K562 (cell line): ENCODE measurements at regions not wholly inside any gene's neighbourhood (a gene's known extent, or its start where the extent isn't known, plus 50 kb on each side); places are given as distances from the start of the nearest gene placed in this dataset.

ENCODE experiments used
- FOS ChIP-seq: IDR thresholded peaks from 3 replicates; pipeline ENCODE4 v1.6.1; 2011; ENCODE audit not compliant: insufficient read length; ENCODE audit errors: extremely low read depth
- KAT8 ChIP-seq: fragments of 450-650 bp; IDR thresholded peaks from 2 replicates; pipeline ENCODE4 v1.6.1; 2016; ENCODE audit warnings: low read depth, mild to moderate bottlenecking
- MEF2D ChIP-seq: conservative IDR thresholded peaks from 2 replicates; pipeline ENCODE4 v1.6.1; 2016; ENCODE audit warnings: low read depth, missing genetic modification characterization, missing compliant biosample characterization
- POLR2AphosphoS5 ChIP-seq: IDR thresholded peaks from 2 replicates; pipeline ENCODE4 v1.6.1; 2011; ENCODE audit warnings: mild to moderate bottlenecking, low read depth, low read length, moderate library complexity; ENCODE audit not compliant: control insufficient read depth, insufficient read depth
- ZFX ChIP-seq: sonication (generic); formaldehyde crosslinking; IDR thresholded peaks from 2 replicates; pipeline ENCODE4 v1.8.0; 2022; ENCODE audit warnings: mild to moderate bottlenecking, missing genetic modification reagents, moderate library complexity
- ZNF217 ChIP-seq: sonication (generic); formaldehyde crosslinking; IDR thresholded peaks from 2 replicates; pipeline ENCODE4 v1.8.0; 2022; ENCODE audit warnings: mild to moderate bottlenecking, missing genetic modification reagents
- ZNF274 ChIP-seq: IDR thresholded peaks from 2 replicates; pipeline ENCODE4 v1.6.1; 2011; ENCODE audit warnings: low read depth, mild to moderate bottlenecking, low read length, moderate library complexity, borderline replicate concordance
- TF ChIP-seq, protein P1 (sequence below), 3 experiments: IDR thresholded peaks in 2 of 3; conservative IDR thresholded peaks in 1 of 3; 2 replicates each; pipeline ENCODE4 v1.5.1; 2011 to 2012; ENCODE audit warnings: low read length in 3 of 3, mild to moderate bottlenecking in 3 of 3, control low read depth in 2 of 3, improper control_type of control experiment in 1 of 3, inconsistent platforms in 1 of 3, low read depth in 1 of 3, mixed read lengths in 1 of 3, moderate library complexity in 1 of 3; ENCODE audit not compliant: insufficient read depth in 2 of 3

DNA sequence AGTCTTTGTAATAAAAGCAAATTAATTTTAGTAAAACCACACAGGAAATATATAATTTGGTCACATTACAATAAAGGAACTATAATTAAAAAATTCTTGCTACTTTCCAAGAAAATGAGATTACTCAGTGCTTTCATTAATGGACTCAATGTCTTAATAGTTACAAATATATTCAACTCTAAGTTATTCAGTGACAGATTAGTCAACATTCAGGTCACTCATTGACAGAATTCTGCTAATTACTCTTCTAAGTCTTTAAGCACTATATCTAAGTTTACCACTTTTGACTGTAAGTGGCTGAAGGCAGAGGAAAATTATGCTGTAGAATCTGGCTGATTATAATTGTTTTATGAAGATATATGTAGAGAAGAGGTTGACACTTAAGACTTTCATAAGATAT is 1365.0 kb downstream of the EFNB2 start:
- TF ChIP-seq KAT8: no peak
- TF ChIP-seq FOS: no peak
- TF ChIP-seq ZFX: no peak
- TF ChIP-seq MEF2D (tag): no peak
- no peak for TF ChIP-seq ZNF217 (CRISPR knock-in tag)
- no peak for TF ChIP-seq ZNF274
- TF ChIP-seq POLR2AphosphoS5: no peak
- TF ChIP-seq, protein P1, sequence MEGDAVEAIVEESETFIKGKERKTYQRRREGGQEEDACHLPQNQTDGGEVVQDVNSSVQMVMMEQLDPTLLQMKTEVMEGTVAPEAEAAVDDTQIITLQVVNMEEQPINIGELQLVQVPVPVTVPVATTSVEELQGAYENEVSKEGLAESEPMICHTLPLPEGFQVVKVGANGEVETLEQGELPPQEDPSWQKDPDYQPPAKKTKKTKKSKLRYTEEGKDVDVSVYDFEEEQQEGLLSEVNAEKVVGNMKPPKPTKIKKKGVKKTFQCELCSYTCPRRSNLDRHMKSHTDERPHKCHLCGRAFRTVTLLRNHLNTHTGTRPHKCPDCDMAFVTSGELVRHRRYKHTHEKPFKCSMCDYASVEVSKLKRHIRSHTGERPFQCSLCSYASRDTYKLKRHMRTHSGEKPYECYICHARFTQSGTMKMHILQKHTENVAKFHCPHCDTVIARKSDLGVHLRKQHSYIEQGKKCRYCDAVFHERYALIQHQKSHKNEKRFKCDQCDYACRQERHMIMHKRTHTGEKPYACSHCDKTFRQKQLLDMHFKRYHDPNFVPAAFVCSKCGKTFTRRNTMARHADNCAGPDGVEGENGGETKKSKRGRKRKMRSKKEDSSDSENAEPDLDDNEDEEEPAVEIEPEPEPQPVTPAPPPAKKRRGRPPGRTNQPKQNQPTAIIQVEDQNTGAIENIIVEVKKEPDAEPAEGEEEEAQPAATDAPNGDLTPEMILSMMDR (IDR thresholded peaks at IDR 0.05 in 2 of 3, conservative IDR thresholded peaks at IDR 0.05 in 1 of 3; ENCODE audit: insufficient read depth in 2 of 3, low read depth in 1 of 3, low read length in 3 of 3): no peak
